ENCODE measurements at regions not wholly inside any gene's neighbourhood (a gene's known extent, or its start where the extent isn't known, plus 50 kb on each side); places are given as distances from the start of the nearest gene placed in this dataset.

DNA sequence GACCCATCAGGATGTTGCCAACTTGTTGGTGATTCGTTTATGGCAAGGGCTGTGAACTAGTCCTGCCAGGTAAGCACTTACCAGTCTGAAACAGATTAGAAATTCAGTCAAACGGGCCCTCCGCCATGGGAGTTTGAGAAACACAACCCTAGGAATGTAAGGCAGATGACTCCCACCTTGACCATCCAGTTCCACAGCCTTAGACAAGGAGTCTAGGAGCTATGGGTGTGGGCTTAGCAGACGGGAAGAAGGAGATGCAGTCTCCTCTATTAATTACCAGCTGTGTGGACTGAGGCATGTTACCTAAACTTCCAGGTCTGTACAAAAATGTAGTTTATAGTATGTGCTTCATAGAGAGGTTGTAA is 319.4 kb upstream of the NCKAP5 start:
- no peak for DNase-seq
- Histone ChIP-seq H4K8ac (replicated peaks; ENCODE audit: insufficient read length, low read depth, low read length) (no peak overlapping the region), H3K18ac (ENCODE audit: insufficient read length, low read depth, low read length) (no peak overlapping the region), H3K14ac (ENCODE audit: insufficient read depth, low read length) (no peak overlapping the region), H3K79me1 (ENCODE audit: insufficient read depth, low read depth, low read length, poor library complexity, severe bottlenecking) (no peaks in the 10 kb centered on the region), H4K20me1 (ENCODE audit: control insufficient read depth, insufficient read depth, insufficient read length) (no peaks in the 10 kb centered on the region), H3K23ac (ENCODE audit: insufficient read length, low read depth, low read length) (no peak overlapping the region), H3K4ac (ENCODE audit: low read depth, low read length) (no peak overlapping the region), H2BK15ac (ENCODE audit: low read depth, low read length) (no peak overlapping the region), H4K91ac (ENCODE audit: insufficient read length, low read depth, low read length) (no peak overlapping the region), H3K4me1 (ENCODE audit: insufficient read depth, low read length) (no peaks in the 10 kb centered on the region), H3K9ac (ENCODE audit: extremely low read depth, insufficient read length, low read length) (no peak overlapping the region), H2BK5ac (ENCODE audit: insufficient read length, low read length) (no peak overlapping the region), H2BK120ac (ENCODE audit: low read depth, low read length, poor library complexity, severe bottlenecking) (no peak overlapping the region), H3K27me3 (ENCODE audit: insufficient read depth, low read length) (no peaks in the 10 kb centered on the region), H2AFZ (ENCODE audit: low read length) (no peak overlapping the region), H3K23me2 (ENCODE audit: insufficient read length, low read depth, low read length, poor library complexity, severe bottlenecking) (no peaks in the 10 kb centered on the region), H3K27ac (ENCODE audit: insufficient read length, low read depth, low read length) (no peak overlapping the region), H3K79me2 (ENCODE audit: insufficient read depth, low read length) (no peaks in the 10 kb centered on the region), H3K56ac (ENCODE audit: insufficient read length, low read depth, low read length) (no peak overlapping the region), H3K9me3 (ENCODE audit: control insufficient read depth, low read depth, low read length) (no peaks in the 10 kb centered on the region), H2BK12ac (ENCODE audit: insufficient read length, low read depth, low read length) (no peak overlapping the region), H2BK20ac (ENCODE audit: low read depth, low read length, poor library complexity, severe bottlenecking) (no peak overlapping the region), H4K5ac (ENCODE audit: insufficient read length, low read depth, low read length) (no peak overlapping the region), H2AK5ac (ENCODE audit: insufficient read length, low read length) (no peak overlapping the region), H3K4me2 (ENCODE audit: insufficient read depth, insufficient read length, low read length) (no peak overlapping the region), H3T11ph (ENCODE audit: low read length) (no peak overlapping the region)
- no peak for TF ChIP-seq CTCF (conservative IDR thresholded peaks at IDR 0.05)
- Mint-ChIP-seq H3K27ac (no peak overlapping the region), H3K36me3 (ENCODE audit: insufficient read depth in 1 of 3, low read depth in 3 of 3) (no peaks in the 10 kb centered on the region), H3K27me3 (ENCODE audit: low read depth) (no peaks in the 10 kb centered on the region; the same call in none of the 2 replicates), H3K4me1 (peaks cover 17 to 22% of the 10 kb centered on the region in 2 experiments), H3K4me3 (no peak overlapping the region), H3K9me3 (no peaks in the 10 kb centered on the region)
- WGBS (ENCODE audit: extremely low coverage, insufficient read length, low lambda C conversion rate): no CpG with 5 or more reads among the region's 4 CpGs
